ENCODE measurements at regions not wholly inside any gene's neighbourhood (a gene's known extent, or its start where the extent isn't known, plus 50 kb on each side); places are given as distances from the start of the nearest gene placed in this dataset.

- Histone ChIP-seq H3K27ac (peak overlapping the region; percentile 26), H3K27me3 (ENCODE audit: insufficient read depth in 3 of 3, low read length in 2 of 3) (no peaks in the 10 kb centered on the region), H3K4me3 (no peak overlapping the region), H3K4me1 (peaks cover 48% of the 10 kb centered on the region), H3K9me3 (no peaks in the 10 kb centered on the region), H3K36me3 (ENCODE audit: insufficient read depth in 1 of 2, low read depth in 1 of 2) (no peaks in the 10 kb centered on the region)
- TF ChIP-seq CTCF (IDR thresholded peaks at IDR 0.05) = no peak
- no peak for DNase-seq
- ATAC-seq = no peak
- WGBS, 3 donors = 26 to 49% (median 27%) methylated on average over 7 of the region's 7 CpGs
- intact Hi-C loops (cut with DNase I) = loop anchor here in 1 of 2 donors (5.0 kb wide), 1 partner anchor 58 kb away; no protein-coding TSS in a partner anchor
Measured at GRCh38 chr12:67885375-67886169, 103.7 kb upstream of the IFNG-AS1 start.

- no peak for TF ChIP-seq CTCF (IDR thresholded peaks at IDR 0.05)
- H3K27ac ChIP-seq = peak overlapping the region; percentile 26
- no peak overlapping the region for H3K4me3 ChIP-seq
- intact Hi-C loops (cut with DNase I) = loop anchor here in 1 of 2 donors (5.0 kb wide), 1 partner anchor 60 kb away; no protein-coding TSS in a partner anchor
- no peak for DNase-seq
- H3K27me3 ChIP-seq (ENCODE audit: insufficient read depth in 3 of 3, low read length in 2 of 3) = no peaks in the 10 kb centered on the region
- H3K36me3 ChIP-seq (ENCODE audit: insufficient read depth in 1 of 2, low read depth in 1 of 2) = no peaks in the 10 kb centered on the region
- ATAC-seq = peak in 2 of 4 donors; percentile 39 to 65
- H3K9me3 ChIP-seq = no peaks in the 10 kb centered on the region
- H3K4me1 ChIP-seq = peaks cover 45% of the 10 kb centered on the region
Measured at GRCh38 chr12:67887065-67887464, 102.2 kb upstream of the IFNG-AS1 start.

- Histone ChIP-seq H3K4me1 (peaks cover 52% of the 10 kb centered on the region), H3K36me3 (ENCODE audit: insufficient read depth in 1 of 2, low read depth in 1 of 2) (no peaks in the 10 kb centered on the region), H3K9me3 (no peaks in the 10 kb centered on the region), H3K27me3 (ENCODE audit: insufficient read depth in 3 of 3, low read length in 2 of 3) (no peaks in the 10 kb centered on the region), H3K27ac (no peak overlapping the region), H3K4me3 (no peak overlapping the region)
- DNase-seq (no peak), ATAC-seq (no peak)
- 92 to 97% (median 92%) methylated on average over 2 of the region's 2 CpGs for WGBS, 3 donors
- TF ChIP-seq CTCF (IDR thresholded peaks at IDR 0.05) = no peak
- intact Hi-C loops (cut with DNase I) = loop anchor here in 1 of 2 donors (5.0 kb wide), 1 partner anchor 63 kb away; no protein-coding TSS in a partner anchor
Measured at GRCh38 chr12:67889931-67890330, 99.3 kb upstream of the IFNG-AS1 start.

GRCh38 chr12:67890726-67891258 is 98.5 kb upstream of the IFNG-AS1 start:
- Histone ChIP-seq H3K27ac (no peak overlapping the region), H3K27me3 (ENCODE audit: insufficient read depth in 3 of 3, low read length in 2 of 3) (no peaks in the 10 kb centered on the region), H3K9me3 (no peaks in the 10 kb centered on the region), H3K36me3 (ENCODE audit: insufficient read depth in 1 of 2, low read depth in 1 of 2) (no peaks in the 10 kb centered on the region), H3K4me1 (peaks cover 45% of the 10 kb centered on the region), H3K4me3 (no peak overlapping the region)
- intact Hi-C loops (cut with DNase I) = no loop called here
- no peak for DNase-seq
- WGBS, 3 donors = 62 to 75% (median 71%) methylated on average over 4 of the region's 4 CpGs
- ATAC-seq = no peak
- TF ChIP-seq CTCF (IDR thresholded peaks at IDR 0.05) = no peak

Measured in psoas muscle (tissue), 7 donors.